ENCODE measurements at regions not wholly inside any gene's neighbourhood (a gene's known extent, or its start where the extent isn't known, plus 50 kb on each side); places are given as distances from the start of the nearest gene placed in this dataset.

- no peak for ATAC-seq (ENCODE audit: low read depth)
- POLR2A ChIA-PET, result no interaction called here
- H3K4me1 Mint-ChIP-seq, result no peaks in the 10 kb centered on the region
Measured at GRCh38 chr7:92956575-92956974, 120.2 kb upstream of the CDK6 start.

GRCh38 chr7:92955081-92955480 is 118.7 kb upstream of the CDK6 start:
- Histone ChIP-seq H3K27me3 (replicated peaks in 1 of 4; ENCODE audit: control extremely low read depth in 1 of 4, control insufficient read depth in 3 of 4, insufficient read depth in 4 of 4, low read length in 3 of 4) (no peaks in the 10 kb centered on the region), H3K4me1 (ENCODE audit: control insufficient read depth in 2 of 2, insufficient read depth in 2 of 2, low read length in 2 of 2) (no peaks in the 10 kb centered on the region), H3K9me3 (ENCODE audit: control extremely low read depth in 1 of 3, control insufficient read depth in 2 of 3, insufficient read depth in 1 of 3, low read length in 2 of 3) (peaks cover 0 to 4% (median 0%) of the 10 kb centered on the region in 3 donors), H4K20me1 (ENCODE audit: control insufficient read depth, insufficient read depth, low read length, poor library complexity, severe bottlenecking) (no peaks in the 10 kb centered on the region), H3K4me3 (ENCODE audit: control extremely low read depth in 1 of 5, extremely low read depth in 1 of 5, insufficient read depth in 1 of 5, low read depth in 2 of 5, low read length in 4 of 5) (no peak overlapping the region), H3K4me2 (replicated peaks; ENCODE audit: low read depth, low read length, poor library complexity, severe bottlenecking) (no peak overlapping the region), H2AFZ (ENCODE audit: insufficient read depth, low read depth, low read length, poor library complexity, severe bottlenecking) (no peak overlapping the region), H3K9ac (ENCODE audit: low read length) (no peak overlapping the region), H3K27ac (ENCODE audit: low read length in 2 of 2) (no peak overlapping the region), H3K36me3 (replicated peaks in 1 of 2; ENCODE audit: control extremely low read depth in 1 of 2, control insufficient read depth in 1 of 2, extremely low read depth in 1 of 2, insufficient read depth in 2 of 2, low read length in 1 of 2) (no peaks in the 10 kb centered on the region), H3K79me2 (ENCODE audit: control insufficient read depth, insufficient read depth, low read length) (no peaks in the 10 kb centered on the region)
- CTCF ChIA-PET, result no interaction called here
- no CpG with 5 or more reads among the region's 6 CpGs for WGBS (ENCODE audit: insufficient coverage)
- ATAC-seq (ENCODE audit: low read depth), result no peak
- no peak for TF ChIP-seq EZH2 (IDR thresholded peaks at IDR 0.05; ENCODE audit: borderline replicate concordance, insufficient read depth, low read depth, low read length, poor library complexity, severe bottlenecking)
- TF ChIP-seq, protein P1, sequence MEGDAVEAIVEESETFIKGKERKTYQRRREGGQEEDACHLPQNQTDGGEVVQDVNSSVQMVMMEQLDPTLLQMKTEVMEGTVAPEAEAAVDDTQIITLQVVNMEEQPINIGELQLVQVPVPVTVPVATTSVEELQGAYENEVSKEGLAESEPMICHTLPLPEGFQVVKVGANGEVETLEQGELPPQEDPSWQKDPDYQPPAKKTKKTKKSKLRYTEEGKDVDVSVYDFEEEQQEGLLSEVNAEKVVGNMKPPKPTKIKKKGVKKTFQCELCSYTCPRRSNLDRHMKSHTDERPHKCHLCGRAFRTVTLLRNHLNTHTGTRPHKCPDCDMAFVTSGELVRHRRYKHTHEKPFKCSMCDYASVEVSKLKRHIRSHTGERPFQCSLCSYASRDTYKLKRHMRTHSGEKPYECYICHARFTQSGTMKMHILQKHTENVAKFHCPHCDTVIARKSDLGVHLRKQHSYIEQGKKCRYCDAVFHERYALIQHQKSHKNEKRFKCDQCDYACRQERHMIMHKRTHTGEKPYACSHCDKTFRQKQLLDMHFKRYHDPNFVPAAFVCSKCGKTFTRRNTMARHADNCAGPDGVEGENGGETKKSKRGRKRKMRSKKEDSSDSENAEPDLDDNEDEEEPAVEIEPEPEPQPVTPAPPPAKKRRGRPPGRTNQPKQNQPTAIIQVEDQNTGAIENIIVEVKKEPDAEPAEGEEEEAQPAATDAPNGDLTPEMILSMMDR (IDR thresholded peaks at IDR 0.05), result no peak
- no peak overlapping the region for H3K27ac Mint-ChIP-seq
- no peak overlapping the region for H3K4me3 Mint-ChIP-seq
- peaks cover 3% of the 10 kb centered on the region for H3K27me3 Mint-ChIP-seq
- POLR2A ChIA-PET, result no interaction called here
- no peaks in the 10 kb centered on the region for H3K4me1 Mint-ChIP-seq
- intact Hi-C loops (cut with micrococcal nuclease), result no loop called here
- H3K9me3 Mint-ChIP-seq (ENCODE audit: insufficient read depth), result peaks cover 7% of the 10 kb centered on the region
- DNase-seq, result no peak

More at GRCh38 chr7:92956575-92956974, 120.2 kb upstream of the CDK6 start:
- H4K20me1 ChIP-seq (ENCODE audit: control insufficient read depth, insufficient read depth, low read length, poor library complexity, severe bottlenecking), result no peaks in the 10 kb centered on the region
- no peak overlapping the region for H3K4me2 ChIP-seq (replicated peaks; ENCODE audit: low read depth, low read length, poor library complexity, severe bottlenecking)
- WGBS (ENCODE audit: insufficient coverage), result no CpG with 5 or more reads among the region's 2 CpGs
- no peak overlapping the region for H3K27ac Mint-ChIP-seq
- no peaks in the 10 kb centered on the region for H3K36me3 ChIP-seq (replicated peaks in 1 of 2; ENCODE audit: control extremely low read depth in 1 of 2, control insufficient read depth in 1 of 2, extremely low read depth in 1 of 2, insufficient read depth in 2 of 2, low read length in 1 of 2)
- H3K27me3 ChIP-seq (replicated peaks in 1 of 4; ENCODE audit: control extremely low read depth in 1 of 4, control insufficient read depth in 3 of 4, insufficient read depth in 4 of 4, low read length in 3 of 4), result no peaks in the 10 kb centered on the region
- no peaks in the 10 kb centered on the region for H3K79me2 ChIP-seq (ENCODE audit: control insufficient read depth, insufficient read depth, low read length)
- no peak for DNase-seq
- H3K9me3 Mint-ChIP-seq (ENCODE audit: insufficient read depth), result peaks cover 7% of the 10 kb centered on the region
- H2AFZ ChIP-seq (ENCODE audit: insufficient read depth, low read depth, low read length, poor library complexity, severe bottlenecking), result no peak overlapping the region
- H3K27me3 Mint-ChIP-seq, result peaks cover 3% of the 10 kb centered on the region
- TF ChIP-seq, protein P1 (IDR thresholded peaks at IDR 0.05), result no peak
- no peak for TF ChIP-seq EZH2 (IDR thresholded peaks at IDR 0.05; ENCODE audit: borderline replicate concordance, insufficient read depth, low read depth, low read length, poor library complexity, severe bottlenecking)
- no peak overlapping the region for H3K27ac ChIP-seq (ENCODE audit: low read length in 2 of 2)
- peaks cover 0 to 4% (median 0%) of the 10 kb centered on the region in 3 donors for H3K9me3 ChIP-seq (ENCODE audit: control extremely low read depth in 1 of 3, control insufficient read depth in 2 of 3, insufficient read depth in 1 of 3, low read length in 2 of 3)
- H3K4me3 Mint-ChIP-seq, result no peak overlapping the region
- H3K4me1 ChIP-seq (ENCODE audit: control insufficient read depth in 2 of 2, insufficient read depth in 2 of 2, low read length in 2 of 2), result no peaks in the 10 kb centered on the region
- H3K4me3 ChIP-seq (ENCODE audit: control extremely low read depth in 1 of 5, extremely low read depth in 1 of 5, insufficient read depth in 1 of 5, low read depth in 2 of 5, low read length in 4 of 5), result no peak overlapping the region
- CTCF ChIA-PET, result no interaction called here
- intact Hi-C loops (cut with micrococcal nuclease), result no loop called here
- H3K9ac ChIP-seq (ENCODE audit: low read length), result no peak overlapping the region

Measured in B cell (primary cell).